GM18499 (cell line): ENCODE measurements at regions not wholly inside any gene's neighbourhood (a gene's known extent, or its start where the extent isn't known, plus 50 kb on each side); places are given as distances from the start of the nearest gene placed in this dataset.
"Not testable (repeated sequence)": the region's sequence is repeated elsewhere in the genome, so short reads cannot be mapped to it uniquely, and the experiment has no call there.

ENCODE experiments used
- ATAC-seq: cut with Tn5 transposase; IDR thresholded peaks from one replicate; pipeline ENCODE4 v1.9.1; 2021; ENCODE audit warnings: moderate number of reproducible peaks; ENCODE audit not compliant: insufficient read depth, unreplicated experiment

DNA sequence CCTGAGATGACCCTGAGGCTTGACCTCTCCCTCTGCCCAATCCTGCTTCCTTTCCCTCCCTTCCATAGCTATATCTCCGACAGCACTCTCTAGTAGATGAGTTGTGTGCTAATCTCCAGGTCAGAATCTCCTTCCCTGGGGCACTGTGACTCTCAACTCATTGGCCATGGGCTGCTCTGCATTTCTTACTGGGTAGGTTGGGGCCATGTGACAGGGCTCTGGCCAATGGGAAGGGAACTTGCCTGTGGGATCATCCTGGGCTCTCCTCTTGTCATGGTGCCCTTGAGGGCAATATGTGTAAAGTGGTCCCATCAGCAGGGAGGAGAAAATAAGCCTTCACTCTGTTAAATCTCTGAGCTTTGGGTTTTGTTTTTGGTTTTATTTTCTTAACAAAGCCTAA, 80.1 kb upstream of the ANKRD1 start:
- no peak for ATAC-seq

DNA sequence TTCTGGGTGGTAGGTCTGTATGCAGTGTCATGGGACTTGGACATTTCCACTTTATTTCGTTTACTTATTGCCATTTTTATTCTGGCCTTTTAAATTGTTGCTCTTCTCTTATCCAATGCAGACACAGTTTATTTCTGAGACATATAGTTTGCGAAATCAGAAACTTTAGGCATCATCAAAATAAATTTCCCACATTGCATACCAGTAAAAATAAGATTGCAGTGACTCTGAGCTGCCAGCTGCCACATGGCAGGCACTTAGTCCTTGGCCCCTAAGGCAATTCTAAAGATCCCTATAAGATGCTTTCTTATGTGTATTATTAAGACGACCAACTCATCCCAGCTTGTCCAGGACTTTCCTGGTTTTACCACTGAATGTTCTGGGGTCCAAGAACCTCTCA, 81.8 kb upstream of the ANKRD1 start:
- ATAC-seq, result no peak

DNA sequence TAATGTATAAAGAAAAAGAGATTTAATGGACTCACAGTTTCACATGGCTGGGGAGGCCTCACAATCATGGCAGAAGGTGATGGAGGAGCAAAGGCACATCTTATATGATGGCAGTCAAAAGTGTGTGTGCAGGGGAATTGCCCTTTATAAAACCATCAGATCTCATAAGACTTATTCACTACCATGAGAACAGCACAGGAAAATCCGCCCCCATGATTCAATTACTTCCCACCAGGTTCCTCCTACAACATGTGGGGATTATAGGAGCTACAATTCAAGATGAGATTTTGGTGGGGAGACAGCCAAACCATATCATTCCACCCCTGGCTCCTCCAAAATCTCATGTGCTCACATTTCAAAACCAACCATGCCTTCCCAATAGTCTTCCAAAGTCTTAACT, 82.5 kb upstream of the ANKRD1 start:
- not testable (repeated sequence) for ATAC-seq

DNA sequence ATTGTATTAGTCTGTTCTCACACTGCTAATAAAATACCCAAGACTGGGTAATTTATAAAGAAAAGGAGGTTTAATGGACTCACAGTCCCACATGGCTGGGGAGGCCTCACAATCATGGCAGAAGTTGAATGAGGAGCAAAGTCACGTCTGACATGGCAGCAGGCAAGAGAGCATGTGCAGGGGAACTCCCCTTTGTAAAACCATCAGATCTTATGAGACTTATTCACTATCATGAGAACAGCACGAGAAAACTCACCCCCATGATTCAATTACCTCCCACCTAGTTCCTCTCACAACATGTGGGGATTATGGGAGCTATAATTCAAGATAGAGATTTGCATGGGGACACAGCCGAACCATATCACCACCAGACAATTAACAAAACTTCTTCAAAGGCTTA, 84.4 kb upstream of the ANKRD1 start:
- ATAC-seq, result not testable (repeated sequence)

DNA sequence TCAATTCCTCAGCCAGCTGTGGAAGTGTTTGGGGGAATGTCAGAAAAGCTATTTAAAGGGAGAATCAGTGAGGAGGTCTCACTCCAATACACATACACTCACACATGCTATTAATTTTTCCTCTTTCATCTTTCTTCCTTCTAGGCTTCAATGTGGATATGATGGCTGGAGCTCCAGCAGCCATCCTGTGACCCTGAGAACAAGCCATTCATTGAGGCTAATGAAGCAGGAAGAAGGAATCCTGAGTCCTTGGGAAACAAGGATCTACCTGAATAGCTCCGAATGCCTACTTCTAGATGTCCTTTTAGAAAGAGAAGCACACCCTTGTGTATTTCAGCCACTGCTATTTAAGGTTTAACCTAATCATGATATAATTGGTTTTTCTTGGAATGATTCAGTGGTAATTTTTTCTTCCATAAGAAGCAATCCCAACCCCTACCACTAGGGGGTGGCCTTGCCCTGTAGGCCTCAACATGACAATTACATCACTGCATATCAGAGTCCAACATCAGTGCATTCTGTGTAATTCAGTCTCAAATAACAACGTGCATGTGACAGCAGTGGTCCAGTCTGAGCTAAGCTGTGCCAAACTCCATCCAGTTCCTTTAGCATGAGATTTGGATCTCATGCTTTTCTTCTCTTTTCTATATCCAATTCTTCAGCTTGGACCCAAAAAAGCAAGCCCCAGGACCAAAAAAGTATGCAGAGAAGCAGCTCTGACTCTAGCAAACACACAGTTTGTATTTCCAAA, 85.3 kb upstream of the ANKRD1 start:
- no peak for ATAC-seq

DNA sequence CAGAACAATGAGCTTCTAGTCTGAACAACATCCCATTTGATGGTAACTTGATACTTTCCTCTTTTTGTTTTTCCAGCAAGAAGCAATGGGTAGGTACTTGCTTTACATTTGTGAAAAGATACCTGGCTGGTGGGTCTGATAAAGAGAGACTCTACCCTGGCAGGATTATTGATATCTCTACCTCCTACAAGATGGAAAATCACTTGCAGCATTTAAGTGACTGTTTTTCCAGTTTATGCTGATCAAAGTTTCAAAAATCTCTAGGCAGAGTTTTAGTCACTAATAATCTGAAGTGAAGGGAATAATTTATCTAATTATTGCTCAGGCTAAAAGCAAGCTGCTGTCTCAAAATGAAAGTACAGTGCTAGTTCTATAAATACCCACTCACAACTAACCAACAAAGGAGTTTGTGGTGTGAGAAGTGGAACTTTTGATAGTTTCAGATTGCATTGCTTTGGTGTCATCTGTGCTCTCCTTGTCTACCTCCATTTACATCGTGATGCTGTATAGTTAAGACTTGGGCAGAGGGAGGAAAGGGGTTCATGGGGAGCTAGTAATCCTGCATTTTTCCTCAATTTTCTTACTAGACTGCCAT, 86.0 kb upstream of the ANKRD1 start:
- ATAC-seq, result peak; percentile 83

DNA sequence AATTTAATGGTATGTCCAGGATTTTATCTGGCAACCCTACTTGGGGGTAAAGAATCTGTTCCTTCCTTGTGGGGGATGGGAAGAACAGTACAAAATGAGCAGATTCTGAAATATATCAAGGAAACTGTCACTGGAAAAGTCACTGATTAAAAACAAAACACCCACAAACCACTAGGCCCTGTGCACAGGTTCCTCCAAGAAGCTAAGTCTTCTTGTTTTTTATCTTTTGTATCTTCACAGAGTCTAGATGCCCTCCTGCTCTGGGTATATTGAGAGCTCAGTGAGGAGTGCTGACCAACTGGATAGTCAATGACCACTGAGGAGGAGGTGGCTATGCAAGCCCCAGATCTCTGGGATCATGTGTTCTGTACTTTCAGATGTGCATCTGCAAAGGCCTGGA, 86.8 kb upstream of the ANKRD1 start:
- ATAC-seq, result no peak

DNA sequence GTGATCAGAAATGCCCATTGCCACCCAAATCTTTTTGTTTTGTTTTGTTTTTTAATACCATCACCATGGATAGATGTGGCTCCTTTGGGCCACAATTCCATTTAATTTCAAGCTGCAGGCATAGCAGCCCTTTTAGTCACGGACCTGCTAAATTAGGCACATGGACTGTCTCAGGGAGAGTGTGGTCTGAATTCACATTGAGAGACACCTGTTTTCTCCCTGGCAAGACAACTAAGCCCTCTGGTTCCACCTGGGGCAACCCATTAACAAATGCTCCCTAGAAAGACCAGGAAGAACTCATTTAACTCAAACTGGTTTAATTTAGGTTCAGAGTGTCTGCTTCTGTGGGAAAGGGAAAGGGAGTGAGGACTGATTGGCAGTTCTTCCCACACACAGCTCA, 88.2 kb upstream of the ANKRD1 start:
- ATAC-seq, result no peak

DNA sequence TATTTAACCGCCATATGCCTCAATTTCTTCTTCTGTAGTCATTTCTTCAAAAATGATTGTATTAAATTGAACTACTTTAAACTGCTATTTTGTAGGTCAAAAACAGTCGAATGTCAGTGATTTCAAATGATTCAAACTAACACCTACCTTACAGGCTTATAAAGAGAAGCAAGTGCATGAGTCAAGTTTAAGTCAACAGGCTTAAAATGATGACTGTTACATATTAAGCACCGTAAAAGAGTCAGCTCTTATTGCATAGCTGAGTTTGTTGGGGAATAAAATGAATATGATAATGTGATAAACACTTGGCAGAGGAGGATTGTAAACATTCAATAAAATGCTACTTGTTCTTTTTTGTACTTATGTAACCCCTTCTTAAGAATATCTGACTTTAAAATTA, 90.1 kb upstream of the ANKRD1 start:
- ATAC-seq, result no peak

DNA sequence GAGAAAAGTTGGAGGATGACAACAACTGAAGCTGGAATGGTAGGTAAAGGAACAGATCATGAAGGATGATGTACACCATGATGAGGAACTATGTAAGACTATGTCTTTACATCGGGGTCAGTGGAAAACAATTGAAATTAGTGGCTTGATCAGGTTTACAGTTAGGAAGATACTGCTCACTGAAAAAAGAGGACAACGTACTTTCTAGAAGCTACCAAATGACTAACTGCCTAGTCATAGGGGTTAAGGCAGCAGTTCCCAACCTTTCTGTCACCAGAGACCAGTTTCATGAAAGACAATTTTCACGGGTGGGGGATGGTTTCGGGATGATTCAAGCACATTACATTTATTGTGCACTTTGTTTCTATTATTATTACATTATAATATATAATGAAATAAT, 91.6 kb upstream of the ANKRD1 start:
- ATAC-seq, result no peak

DNA sequence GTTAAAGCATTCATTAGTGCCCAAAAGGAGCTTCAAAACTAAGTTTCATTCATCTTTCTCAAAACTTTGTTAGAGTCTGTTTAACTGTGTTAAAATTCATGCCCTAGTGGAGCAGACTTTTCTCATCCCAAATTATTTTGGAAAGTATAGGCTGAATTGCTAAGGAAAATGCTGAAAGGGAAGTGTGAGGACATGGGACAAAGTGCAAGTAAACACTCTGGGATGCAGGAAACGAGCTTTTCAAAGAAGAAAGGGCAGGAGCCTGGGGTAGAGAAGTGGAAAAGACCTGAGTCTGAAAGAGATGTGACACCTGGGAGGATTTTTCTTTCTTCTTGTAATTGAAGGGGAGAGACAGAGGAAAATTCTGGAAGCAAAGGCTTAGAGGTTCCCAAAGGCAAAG, 93.1 kb upstream of the ANKRD1 start:
- ATAC-seq, result no peak

DNA sequence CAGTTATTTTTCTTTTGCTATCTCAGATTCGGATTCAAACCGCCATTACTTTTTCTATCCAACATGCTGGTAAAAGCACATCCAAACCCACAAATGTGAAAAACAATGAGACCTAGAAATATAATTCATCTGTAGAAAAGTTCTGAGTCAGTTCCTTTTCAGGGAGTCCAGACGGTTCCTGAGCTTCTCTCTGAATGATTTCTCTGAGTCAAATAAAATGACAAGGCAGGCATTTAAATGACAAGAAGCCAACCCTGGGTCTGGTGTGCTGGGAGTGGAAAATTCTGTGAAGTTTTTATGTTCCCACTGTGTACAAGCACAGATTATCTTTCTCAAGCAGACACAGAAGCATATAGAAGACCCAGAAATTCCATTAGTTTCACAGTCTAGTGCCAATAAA, 96.3 kb upstream of the ANKRD1 start:
- ATAC-seq, result no peak

DNA sequence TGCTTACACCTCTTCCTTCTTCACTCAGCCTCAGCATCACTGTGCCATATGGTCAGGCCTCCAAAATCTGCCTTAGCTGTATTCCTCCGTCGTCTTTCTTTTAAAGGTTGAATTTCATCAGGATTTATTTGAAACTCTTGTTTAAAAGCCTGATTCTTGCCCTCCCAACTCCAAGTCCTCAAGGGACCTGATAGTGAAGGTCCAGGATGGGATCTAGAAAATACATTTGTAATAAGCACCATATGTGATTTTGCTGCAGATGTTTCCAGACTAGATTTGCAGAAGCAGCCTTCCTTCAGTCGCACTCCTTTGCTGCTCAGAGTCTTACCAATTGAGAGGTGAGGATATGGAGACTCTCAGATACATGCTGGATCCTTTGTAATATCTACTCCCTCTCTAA, 101.0 kb upstream of the ANKRD1 start:
- ATAC-seq, result no peak

DNA sequence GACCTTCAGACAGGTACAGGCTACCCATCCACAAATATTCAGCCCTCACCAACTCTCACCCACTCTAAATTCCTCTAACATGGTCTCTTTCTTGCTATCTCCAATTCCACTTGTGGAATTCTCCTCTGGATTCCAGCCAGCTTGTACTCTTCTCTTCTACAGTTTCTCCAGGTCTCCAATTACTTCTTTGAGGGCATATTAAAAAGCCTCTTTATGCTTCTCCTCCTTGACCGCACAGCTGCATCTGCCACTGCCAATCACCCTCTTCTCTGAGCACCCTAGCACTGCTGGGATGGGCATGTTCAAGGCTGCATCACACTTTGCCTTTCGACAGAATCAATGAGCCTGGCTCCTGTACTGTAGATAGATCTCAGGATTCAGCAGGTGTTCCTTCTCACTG, 101.5 kb upstream of the ANKRD1 start:
- ATAC-seq, result no peak

DNA sequence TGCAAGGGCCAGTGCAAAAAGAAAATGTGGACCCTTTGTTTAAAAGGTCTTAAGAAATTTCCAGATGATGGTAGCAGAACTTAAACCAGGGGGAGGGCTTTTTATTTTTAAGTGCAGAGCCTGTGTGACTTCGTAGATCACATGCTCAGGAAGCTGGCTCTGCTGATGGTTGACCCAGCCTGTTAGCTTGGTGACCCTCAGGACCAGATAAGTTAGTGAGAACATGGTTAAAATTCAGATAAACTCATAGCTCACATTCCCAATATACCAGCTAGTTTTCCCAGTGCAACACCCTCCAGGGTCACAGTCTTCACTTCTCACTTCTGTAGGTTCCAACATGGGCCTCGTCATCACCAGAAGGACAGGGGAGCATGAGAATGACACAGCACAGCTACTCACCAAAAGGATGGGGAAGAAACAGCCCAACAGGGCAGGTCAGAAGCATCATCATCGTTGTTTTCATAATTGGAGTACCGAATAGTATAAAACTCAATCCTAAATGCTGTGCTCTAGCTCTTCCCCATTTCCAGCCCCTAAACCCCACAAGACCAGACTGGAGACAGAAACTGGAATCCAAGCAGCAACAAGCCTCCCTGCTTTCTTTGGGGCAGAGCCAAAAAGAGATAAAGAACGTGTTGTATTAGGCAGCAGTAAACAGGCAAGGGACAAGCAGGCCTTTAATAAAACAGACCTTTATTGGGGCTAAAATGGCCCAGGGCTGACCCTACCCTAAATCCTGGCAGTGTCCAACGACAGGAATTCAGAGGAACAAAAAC, 102.2 kb upstream of the ANKRD1 start:
- ATAC-seq, result no peak

DNA sequence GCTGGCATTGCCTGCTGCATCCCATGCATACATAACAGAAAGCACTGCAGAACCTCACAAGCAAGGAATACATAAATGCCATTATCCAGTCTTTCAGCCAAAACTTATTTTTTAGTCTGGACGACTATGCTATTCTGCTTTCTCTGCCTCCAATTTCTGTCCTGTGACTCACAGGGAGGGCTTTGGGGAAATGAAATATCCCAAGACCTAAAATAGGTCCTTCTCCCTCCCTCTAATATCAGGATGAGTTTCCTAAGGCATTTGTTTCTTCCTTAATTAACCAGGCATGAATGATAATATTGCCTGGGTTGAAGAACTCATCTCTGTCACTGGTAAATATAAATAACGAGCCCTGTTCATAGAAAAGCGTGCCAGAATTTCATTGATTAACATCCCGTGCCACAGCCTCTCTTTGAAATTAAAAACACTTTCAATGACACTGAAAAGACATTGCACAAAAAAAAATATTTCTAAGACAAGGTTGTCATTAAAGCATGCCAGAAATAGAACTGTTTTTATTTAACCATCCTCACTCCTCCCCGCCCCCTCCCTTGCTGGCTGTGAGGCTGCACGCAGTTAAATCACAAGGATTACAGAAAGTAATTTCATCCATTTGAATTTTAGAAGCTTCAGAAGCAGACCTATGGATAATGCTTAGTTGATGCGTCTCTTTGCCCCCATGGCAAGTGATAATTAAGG, 103.0 kb upstream of the ANKRD1 start:
- no peak for ATAC-seq

DNA sequence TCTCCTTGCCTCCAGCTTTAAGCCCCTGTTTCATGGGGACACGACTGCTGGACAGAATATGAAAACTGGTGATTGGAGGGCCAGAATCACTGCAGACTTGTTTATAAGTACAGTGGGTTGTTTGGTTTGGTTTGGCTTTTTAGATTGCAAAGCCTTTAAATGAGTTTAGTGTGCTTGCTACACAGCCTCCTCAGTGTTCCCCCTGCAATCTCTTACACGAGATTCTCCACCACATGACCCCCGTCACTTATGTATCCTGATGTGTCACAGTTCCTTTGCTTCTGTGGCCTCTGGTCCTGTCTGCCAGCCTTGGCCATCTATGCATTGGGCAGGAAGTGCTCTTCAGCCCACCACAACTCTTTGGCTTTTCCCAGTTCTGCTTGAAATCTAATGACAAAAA, 103.7 kb upstream of the ANKRD1 start:
- ATAC-seq, result no peak

DNA sequence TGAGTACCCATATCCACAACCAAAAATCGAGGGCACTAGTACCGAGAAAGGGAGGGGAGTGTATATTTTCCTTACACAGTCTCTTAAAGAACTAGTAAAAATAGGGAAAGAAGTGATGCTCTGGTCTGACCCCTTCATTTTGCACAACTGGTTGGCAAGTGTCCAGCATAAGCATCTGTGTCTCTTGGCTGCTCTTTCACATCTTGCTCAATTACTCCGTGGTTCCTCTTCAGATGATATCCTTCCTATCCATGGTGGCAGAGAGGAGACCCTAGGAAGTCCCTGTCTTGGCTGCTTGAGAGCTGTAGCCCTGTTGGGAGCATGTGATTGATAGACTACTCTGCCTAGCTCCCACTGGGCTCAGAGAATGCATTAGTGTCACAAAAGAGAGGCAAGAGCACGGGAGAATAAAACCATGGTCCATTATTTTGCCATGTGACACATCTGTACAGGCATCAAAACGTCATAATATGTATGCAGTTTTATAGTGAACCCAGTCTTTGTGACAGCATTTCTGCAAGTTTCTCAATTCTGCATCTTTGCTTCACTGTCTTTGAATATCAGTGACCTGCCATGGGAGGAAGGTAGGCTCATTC, 111.8 kb upstream of the ANKRD1 start:
- no peak for ATAC-seq

DNA sequence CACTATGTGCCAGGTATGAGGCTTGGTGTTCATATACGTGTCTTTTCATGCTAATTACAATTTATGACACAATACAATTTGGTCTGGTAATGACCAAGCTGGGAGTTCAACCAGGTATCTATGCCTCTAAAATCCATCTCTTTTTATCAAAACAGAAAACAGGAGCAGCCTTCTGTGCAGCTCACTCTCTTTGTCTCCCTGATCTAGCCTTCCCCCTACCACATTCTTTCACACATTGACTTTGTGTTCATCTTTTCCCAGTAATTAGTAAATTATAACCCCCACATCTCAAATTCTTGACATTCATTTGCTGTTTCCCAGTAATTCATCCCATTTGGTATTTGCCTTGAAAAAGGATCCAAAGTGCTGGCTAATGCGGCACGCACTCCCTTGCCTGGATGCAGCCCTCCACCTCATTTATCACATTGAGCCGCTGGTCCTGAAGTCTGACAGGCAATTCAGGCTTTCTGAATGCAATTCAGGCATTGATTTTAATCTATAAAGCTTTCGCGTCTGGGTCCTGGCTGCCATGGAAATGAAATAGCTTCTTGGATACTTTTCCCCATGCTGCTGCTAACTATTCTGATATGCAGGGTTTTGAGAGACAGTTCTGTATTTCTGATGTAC, 112.5 kb upstream of the ANKRD1 start:
- no peak for ATAC-seq

DNA sequence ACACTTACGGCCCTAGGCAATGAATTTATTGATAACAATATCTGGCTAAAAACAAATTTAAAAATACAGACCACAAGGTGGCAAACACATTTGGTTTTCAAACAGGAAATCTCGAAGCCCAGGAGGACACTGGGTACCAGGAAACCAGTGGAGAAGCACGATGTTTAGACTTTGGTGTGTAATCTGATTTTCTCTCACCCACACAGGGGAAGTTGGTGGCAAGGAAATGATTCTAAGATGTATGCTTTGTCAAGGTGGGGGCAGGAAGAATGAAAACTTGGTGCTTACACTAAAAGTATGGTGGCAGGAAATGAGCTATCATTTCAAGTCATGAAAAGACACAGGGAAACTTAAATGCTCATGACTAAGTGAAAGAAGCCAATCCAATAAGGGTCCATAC, 113.2 kb upstream of the ANKRD1 start:
- no peak for ATAC-seq
